ENCODE measurements at regions not wholly inside any gene's neighbourhood (a gene's known extent, or its start where the extent isn't known, plus 50 kb on each side); places are given as distances from the start of the nearest gene placed in this dataset.
A peak's percentile ranks its signal among the peaks of the same experiment; 100 is the strongest.
"Not testable (repeated sequence)": the region's sequence is repeated elsewhere in the genome, so short reads cannot be mapped to it uniquely, and the experiment has no call there.

GRCh38 chr2:160816916-160817499, 323.4 kb upstream of the RBMS1 start:
- DNase-seq: peak; percentile 3

GRCh38 chr2:160820691-160821090, 327.1 kb upstream of the RBMS1 start:
- no peak for DNase-seq

DNA sequence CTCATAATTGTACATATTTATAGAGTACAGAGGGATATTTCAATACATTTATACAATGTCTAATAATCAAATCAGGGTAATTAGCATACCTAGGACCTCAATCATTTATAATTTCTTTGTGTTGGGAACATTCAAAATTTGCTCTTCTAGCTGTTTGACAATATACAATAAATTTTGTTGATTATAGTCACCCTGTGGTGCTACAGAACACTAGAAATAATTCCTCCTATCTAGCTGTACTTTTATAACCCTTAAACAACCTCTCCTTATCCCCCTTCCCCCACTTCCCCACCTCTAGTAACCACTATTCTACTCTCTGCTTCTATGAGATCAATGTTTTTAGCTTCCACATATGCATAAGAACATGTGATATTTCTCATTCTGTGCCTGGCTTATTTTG, 328.4 kb upstream of the RBMS1 start:
- no peak for DNase-seq

DNA sequence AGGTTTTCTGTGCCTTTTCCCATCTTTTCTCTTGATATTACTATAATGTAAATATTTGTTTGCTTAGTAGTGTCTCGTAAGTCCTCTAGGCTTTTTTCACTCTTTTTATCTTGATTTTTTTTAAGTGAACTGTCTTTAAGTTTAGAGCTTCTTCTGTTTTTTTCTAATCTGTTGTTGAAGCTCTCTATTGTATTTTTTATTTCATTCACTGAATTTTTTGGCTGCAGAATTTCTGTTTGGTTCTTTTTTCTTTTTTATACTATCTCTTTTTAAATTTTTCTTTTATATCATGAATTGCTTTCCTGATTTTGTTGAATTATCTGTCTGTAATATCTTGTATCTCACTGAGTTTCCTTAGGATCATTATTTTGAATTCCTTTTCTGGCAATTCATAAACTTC, 331.8 kb upstream of the RBMS1 start:
- no peak for DNase-seq

DNA sequence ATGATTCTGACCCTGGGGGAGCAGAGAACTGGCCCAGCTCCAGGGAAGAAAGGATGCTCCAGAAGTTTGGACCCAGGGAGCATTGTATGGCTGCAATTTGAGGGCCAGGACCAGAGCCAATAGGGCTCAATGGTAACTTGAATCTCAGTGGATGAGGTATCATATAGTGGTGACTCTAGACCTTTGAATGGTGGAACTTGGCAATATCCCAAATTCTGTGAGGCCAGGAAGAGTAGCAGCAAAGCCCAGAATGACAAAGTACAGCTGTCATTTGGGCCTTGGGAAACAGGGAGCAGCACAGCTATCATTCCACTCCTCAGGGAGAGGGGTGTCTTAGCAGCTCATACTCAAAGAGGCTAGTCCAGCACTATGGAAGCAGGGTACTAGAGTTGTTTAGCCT, 332.9 kb upstream of the RBMS1 start:
- DNase-seq: no peak

- no peak for DNase-seq
Observed at GRCh38 chr2:160828076-160828475, 332.2 kb upstream of the TANK start.

DNA sequence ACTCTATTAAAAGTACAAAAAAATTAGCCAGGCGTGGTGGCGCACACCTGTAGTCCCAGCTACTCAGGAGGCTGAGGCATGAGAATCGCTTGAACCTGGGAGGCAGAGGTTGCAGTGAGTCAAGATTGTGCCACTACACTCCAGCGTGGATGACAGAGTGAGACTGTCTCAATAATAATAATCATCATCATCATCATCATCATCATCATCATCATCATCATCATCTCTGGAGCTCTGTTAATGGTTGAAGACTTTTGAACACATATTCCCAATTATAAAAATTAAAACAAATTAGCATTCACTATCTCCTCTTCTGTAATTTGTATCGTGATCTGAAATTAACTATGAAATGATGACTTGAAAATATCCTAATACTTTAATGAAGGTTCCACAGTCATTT, 327.8 kb upstream of the TANK start:
- DNase-seq: not testable (repeated sequence)

DNA sequence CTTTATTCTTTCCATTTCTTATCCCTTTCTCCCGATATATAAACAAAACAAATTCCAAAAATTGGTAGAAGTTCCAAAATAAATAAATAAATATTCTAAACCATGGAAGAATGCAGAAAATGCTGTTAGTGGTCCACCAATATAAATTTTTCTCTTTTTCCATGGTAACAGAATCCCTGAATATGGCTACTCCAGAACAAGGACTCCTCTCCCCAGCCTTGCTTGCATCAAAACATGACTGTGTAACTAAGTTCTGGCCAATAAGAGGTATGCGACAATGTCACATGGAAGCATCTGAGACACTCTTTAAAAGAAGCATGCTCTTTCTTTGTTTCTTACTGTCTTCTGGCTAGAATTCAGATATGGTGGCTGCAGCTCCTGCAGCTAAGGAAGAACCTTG, 325.1 kb upstream of the TANK start:
- no peak for DNase-seq

DNA sequence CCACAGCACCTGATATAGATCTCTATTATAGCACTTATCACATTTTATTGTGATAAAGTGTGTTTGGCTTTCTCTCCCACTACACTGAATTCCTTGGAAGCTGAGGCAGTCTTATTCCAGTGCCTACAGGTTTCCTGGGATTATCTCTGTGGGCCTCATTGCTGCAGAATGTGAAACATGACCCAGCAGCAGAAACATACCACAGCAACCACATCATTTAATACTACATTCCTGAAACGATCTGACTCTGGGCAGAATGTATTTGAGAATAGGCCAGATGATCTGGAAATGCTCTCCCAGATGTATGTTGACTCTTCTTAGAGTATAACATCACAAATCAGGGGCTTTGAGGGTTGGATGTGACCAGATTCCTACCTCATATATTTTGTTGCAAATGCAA, 323.5 kb upstream of the TANK start:
- DNase-seq: no peak

DNA sequence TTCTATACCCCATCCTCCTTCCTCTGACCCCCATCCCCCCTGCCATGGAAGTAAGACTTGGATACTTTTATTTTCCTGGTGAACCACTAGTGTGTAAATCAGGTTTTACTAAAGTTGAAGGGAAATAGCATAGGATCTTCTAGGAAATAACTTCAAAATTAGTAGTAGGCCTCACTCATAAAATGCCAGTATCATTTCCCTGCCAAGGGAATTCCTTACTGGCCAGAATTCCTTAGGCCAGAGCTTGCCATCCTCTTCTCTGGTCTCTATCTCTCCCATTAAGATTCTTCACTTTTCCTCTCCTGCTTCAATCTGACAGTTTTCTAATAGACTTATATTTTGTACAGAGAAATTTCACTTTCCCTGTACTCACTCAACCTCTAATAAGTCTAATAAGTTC, 322.8 kb upstream of the TANK start:
- DNase-seq: no peak

- DNase-seq: no peak
Observed at GRCh38 chr2:160838147-160838546, 322.1 kb upstream of the TANK start.

GRCh38 chr2:160838691-160839090, 321.5 kb upstream of the TANK start:
- DNase-seq: no peak

GRCh38 chr2:160842286-160842685, 317.9 kb upstream of the TANK start:
- no peak for DNase-seq

- DNase-seq: no peak
Observed at GRCh38 chr2:160859096-160859495, 301.1 kb upstream of the TANK start.

DNA sequence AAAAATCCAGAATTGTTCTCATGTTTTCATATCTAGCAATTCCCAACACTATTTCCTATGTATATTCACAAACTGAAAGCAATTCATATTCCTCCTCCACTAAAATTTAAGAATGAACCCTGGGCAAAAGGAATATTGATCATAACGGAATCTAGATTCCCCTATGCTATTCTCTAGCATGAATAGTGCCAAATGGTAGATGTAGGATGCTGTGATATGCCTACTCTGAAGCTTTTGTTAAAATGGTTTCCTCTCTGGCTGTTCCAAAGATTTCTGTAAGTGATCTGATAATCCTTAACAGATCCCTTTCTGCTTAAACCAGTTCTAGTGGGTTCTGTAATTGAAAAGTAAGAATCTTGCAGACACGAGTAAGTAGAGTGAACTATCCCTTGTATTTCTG, 298.0 kb upstream of the TANK start:
- no peak for DNase-seq

- DNase-seq: no peak
Observed at GRCh38 chr2:160868891-160869290, 291.3 kb upstream of the TANK start.

DNA sequence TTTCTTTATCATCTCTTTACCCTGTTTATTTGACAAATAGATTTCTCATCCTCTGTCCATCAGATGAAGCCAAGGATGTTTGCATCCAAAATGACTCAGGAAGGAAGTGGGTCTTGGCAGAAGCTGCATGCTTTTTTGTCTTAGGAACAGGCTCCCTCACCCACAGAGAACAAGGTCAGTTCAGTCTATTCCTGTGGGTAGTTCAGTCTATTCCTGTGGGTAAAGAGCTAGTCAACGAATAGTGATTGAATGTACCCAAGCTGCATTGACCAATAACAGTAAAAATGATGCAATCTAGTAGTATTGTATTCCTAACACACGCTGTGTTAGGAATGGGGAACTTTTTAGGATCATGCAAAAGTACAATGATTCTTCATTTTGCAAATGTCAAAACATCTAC, 290.8 kb upstream of the TANK start:
- no peak for DNase-seq

- DNase-seq: no peak
Observed at GRCh38 chr2:160870729-160871465, 289.3 kb upstream of the TANK start.

DNA sequence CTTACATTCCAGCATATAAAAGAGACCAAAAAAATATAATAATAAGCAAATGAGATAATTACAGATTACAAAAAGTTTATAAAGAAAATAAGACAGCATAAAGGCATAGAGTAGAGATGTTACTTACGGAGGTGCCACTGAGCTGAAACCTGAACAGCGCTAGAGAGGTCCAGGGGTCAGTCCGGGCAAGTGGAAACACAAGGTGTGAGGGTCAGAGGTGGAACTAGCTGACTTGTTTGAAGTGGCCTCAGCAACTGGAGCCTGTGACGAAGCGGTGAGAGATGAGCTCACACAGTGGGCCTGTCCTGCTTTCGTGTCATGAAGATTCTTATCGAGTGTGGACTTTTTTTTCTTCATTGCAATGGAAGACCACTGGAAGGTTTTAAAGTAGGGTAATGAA, 288.3 kb upstream of the TANK start:
- DNase-seq: no peak

DNA sequence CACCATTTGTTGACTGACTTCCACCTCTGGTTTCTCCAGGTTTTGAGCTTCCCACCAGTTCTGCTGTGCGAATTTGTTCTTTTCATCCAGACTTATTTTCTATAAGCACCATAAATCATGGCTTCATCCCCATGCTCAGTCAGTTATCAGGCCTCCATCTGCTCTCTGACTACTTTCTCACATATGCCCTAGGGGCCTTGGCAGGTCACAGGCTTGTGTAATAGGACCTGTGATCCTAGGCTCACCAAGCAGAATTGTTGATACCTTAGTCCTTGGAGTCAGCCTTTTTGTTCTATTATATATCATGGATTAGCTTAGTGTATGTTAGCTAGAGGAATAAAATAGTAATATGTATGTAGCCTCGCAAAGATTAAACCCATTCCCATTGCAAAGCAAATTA, 284.2 kb upstream of the TANK start:
- DNase-seq: no peak

- DNase-seq: no peak
Observed at GRCh38 chr2:160876765-160877164, 283.5 kb upstream of the TANK start.

DNA sequence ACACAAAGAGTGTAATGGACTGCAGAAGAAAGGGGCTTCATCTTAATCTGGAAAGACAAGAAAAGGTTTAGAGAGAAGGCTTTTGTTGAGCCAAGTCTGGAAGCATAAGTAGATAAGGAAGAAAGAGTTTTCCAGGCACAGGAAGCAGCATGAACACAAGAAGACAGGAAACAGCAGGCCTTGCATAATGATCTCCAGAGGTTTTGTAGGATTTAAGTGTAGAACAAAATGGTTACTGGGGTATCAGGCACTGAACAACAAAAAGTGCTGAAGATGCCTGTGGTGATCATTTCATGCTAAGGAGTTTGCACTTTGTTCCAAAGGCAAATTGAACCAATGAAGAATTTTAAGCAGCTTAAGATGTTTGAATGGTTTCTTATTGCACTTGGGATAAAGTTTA, 281.6 kb upstream of the TANK start:
- DNase-seq: no peak

GRCh38 chr2:160882906-160883305, 277.3 kb upstream of the TANK start:
- no peak for DNase-seq

DNA sequence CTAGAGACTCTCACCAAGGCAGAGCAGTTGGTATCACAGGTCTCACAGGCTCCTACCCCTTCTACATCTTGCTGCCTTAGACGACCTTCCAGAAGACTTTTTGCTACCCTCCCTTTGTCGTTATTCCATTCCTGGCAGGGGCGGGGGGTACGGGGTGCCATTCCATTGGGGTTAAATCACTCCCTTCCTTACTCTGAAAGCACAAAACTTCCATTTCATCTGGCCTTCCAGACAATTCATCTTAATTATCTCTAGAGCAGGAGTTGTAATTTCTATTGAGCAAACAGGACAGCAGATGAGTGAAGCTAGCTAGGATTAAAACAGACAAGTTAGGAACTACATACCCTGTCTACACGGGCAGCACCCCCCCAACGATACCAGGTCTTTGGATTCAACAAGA, 276.2 kb upstream of the TANK start:
- no peak for DNase-seq

All from NCI-H774 (cell line).